NCI-H2029 (cell line): ENCODE measurements at regions not wholly inside any gene's neighbourhood (a gene's known extent, or its start where the extent isn't known, plus 50 kb on each side); places are given as distances from the start of the nearest gene placed in this dataset.
"Not testable (repeated sequence)": the region's sequence is repeated elsewhere in the genome, so short reads cannot be mapped to it uniquely, and the experiment has no call there.

ENCODE experiments used
- DNase-seq: peaks from one replicate; lab custom pipeline; 2025; lab: John Stamatoyannopoulos, UW

- no peak for DNase-seq
These were observed 153.9 kb upstream of the TPM1 start for GRCh38 chr15:62888623-62889022.

GRCh38 chr15:62889141-62889661 lies 153.3 kb upstream of the TPM1 start:
- DNase-seq: no peak

GRCh38 chr15:62889734-62890505 lies 152.6 kb upstream of the TPM1 start:
- no peak for DNase-seq

GRCh38 chr15:62894322-62895085 lies 148.0 kb upstream of the TPM1 start:
- DNase-seq: no peak

- DNase-seq: no peak
These were observed 147.2 kb upstream of the TPM1 start for GRCh38 chr15:62895139-62895866.

GRCh38 chr15:62895905-62896316 lies 146.6 kb upstream of the TPM1 start:
- DNase-seq: no peak

GRCh38 chr15:62896380-62896866 lies 146.1 kb upstream of the TPM1 start:
- no peak for DNase-seq

- DNase-seq: no peak
These were observed 145.5 kb upstream of the TPM1 start for GRCh38 chr15:62896969-62897486.

GRCh38 chr15:62897634-62898033 lies 144.9 kb upstream of the TPM1 start:
- no peak for DNase-seq

GRCh38 chr15:62899090-62899493 lies 143.5 kb upstream of the TPM1 start:
- no peak for DNase-seq

GRCh38 chr15:62900071-62900802 lies 142.3 kb upstream of the TPM1 start:
- DNase-seq: no peak

- no peak for DNase-seq
These were observed 141.5 kb upstream of the TPM1 start for GRCh38 chr15:62901087-62901486.

GRCh38 chr15:62901909-62902546 lies 140.5 kb upstream of the TPM1 start:
- DNase-seq: no peak

GRCh38 chr15:62902821-62903220 lies 139.7 kb upstream of the TPM1 start:
- DNase-seq: no peak

- no peak for DNase-seq
These were observed 139.1 kb upstream of the TPM1 start for GRCh38 chr15:62903437-62903836.

GRCh38 chr15:62904041-62904910 lies 138.3 kb upstream of the TPM1 start:
- no peak for DNase-seq

- DNase-seq: no peak
These were observed 135.9 kb upstream of the TPM1 start for GRCh38 chr15:62906627-62907026.

GRCh38 chr15:62907275-62907674 lies 135.3 kb upstream of the TPM1 start:
- no peak for DNase-seq

- DNase-seq: not testable (repeated sequence)
These were observed 134.2 kb upstream of the TPM1 start for GRCh38 chr15:62908341-62908740.

- no peak for DNase-seq
These were observed 133.3 kb upstream of the TPM1 start for GRCh38 chr15:62909257-62909656.
